DLD1 (cell line): ENCODE measurements at regions not wholly inside any gene's neighbourhood (a gene's known extent, or its start where the extent isn't known, plus 50 kb on each side); places are given as distances from the start of the nearest gene placed in this dataset.

ENCODE experiments used
- in situ Hi-C: cut with HindIII; loops from 2 replicates; pipeline ENCODE4 v1.10.0; 2017; ENCODE audit warnings: low sequenced_read_pairs

DNA sequence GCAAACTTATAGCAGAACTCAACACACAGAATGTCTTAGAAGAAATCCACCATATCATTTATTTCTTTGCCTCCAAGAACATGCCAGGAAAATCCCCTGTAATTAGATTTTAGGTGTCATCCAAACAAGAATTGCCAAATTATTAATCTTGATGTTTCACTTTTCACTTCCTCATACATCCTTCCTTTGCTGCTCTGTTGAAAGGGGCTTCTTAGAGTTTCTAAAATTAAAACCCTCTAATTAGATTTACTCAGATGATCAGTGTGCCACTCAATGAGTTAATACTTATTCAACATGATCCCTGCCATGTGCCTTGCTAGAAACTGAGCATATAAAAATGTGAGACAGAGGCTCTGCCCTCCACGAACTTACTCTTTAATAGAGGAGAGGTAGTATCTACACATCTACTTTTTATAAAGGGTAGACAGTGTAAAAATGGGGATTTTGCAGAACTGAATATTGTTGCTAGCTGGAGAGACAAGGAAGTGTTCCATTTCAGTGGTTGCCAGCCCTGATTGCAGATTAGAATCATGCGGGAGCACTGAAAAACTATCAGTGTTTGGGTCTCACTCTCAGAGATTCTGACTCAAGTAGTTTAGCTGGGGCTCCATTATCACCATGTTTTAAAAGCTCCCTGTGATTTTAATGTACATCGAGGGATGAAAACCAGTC, 498.4 kb downstream of the TLE4 start:
- in situ Hi-C loops: no loop called here

DNA sequence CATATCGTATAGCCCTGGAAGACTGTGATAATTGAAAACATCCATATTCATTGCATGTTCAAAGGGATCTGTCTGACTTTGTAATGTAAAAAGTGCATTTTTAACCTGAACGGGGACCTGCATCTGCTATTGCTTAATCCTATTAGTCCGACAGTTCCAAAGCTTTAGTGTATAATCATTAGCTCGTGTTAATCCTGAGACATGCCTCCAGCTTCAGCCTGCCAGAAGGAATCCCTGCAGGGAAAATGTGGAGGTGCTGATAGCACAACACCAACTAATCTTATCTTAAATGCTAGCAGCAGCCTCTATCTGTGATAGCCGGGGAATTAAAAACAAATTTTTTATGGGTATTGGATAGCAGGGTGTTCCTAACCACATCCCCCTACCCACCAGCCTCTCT, 495.2 kb downstream of the TLE4 start:
- in situ Hi-C loops: no loop called here

DNA sequence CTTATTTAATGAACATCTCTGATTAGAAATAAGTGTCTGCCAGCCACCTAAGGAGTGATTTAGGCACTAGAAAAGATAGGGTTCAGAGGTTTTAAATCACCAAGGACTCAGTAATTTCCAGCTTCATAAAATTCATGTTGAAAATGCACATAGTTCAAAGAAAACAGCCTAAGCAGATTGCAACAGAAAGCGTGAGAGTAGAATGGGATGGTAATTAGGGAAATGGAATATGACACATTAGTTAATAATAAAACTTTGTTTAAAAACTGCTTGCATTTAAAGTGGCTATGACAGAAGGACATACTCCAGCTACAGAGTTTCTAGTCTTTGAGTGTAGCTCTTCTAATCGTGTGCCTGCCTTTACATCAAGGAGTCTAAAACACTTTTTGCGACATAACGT, 490.8 kb downstream of the TLE4 start:
- in situ Hi-C loops: no loop called here

DNA sequence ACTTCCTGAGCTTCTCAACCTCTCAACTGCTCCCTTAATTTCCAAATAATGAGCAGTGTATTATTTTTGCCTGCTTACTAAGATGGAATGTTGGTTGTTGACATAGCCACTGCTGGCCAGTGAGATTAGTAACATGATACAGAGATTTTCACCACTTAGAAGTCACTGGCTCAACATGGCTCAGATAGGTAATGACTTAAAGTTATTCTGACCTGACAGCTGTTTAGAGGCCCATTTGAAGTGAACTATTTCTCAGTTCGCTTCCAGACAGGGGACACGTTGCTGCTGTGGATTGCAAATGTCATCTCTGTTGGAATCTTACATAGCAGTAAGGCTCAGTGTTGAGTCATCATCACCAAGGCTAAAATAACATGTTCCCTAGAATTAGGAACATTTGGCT, 490.2 kb downstream of the TLE4 start:
- in situ Hi-C loops: no loop called here

DNA sequence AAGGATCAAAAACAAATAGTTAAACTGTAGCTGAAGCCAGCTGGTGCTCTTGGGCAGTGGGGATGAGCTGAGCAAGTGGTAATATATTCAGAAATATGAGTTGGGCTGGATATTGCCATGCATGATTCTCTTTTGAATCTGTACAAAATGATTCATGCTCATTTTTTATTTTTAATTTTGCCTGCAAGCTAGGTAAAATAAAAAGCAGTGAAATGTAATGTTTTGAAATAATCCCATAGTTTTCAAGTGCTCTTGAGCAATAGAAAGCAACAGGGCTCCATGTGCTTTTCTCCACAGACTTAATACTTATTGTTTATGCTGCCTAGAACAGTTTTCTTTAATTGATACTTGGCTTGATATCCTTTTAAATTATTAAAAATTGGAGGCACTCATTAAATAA, 489.3 kb downstream of the TLE4 start:
- in situ Hi-C loops: no loop called here

DNA sequence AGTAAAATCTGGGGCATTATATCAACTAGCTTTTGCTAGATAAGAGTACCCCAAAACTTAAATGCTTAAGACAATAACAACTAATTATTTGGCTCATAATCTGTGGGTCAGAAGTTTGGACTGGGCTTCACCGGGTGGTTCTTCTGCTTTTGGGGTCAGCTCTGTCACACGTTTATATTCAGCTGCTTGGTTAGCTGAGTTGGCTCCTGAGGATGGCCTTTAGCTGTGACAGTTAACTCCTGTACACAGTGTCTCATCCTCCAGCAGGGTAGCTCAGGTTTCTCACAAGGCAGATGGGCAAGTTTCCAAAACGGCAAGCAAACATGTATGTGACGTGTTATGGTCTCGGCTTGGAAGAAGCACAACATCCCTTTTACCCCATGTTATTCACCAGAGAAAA, 488.2 kb downstream of the TLE4 start:
- in situ Hi-C loops: no loop called here

DNA sequence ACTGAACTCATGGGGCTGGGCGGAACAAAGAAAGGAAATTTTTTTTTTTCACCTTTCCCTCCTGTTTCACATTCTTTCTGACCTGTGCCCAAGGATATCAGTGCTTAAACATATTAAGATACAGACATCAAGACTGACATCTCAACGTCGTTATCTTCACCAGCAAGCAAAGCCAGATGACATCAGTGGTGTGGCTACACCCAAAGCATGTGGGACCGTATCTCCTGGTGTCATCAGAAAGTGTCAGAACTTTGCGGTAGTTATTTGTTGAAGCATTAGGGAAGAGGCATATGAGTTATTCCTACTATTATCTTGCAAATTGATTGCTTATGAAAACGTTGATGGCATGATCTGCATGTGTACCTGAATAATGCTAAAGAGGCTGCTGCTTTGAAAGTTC, 487.4 kb downstream of the TLE4 start:
- in situ Hi-C loops: no loop called here

DNA sequence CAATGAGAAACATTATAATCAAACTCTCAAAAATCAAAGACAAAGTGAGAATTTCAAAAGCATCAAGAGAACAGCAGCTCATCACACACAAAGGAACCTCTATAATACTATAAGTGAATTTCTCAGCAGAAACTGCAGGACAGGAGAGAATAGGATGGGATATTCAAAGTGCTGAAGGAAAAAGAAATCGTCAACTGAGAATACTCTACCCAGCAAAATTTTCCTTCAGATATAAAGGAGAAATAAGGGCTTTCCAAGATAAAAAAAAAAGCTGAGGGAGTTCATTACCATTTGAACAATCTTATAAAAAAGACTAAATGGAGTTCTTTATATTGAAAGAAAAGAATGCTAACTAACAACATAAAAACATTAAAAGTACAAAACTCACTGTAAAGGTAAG, 481.1 kb downstream of the TLE4 start:
- in situ Hi-C loops: no loop called here

DNA sequence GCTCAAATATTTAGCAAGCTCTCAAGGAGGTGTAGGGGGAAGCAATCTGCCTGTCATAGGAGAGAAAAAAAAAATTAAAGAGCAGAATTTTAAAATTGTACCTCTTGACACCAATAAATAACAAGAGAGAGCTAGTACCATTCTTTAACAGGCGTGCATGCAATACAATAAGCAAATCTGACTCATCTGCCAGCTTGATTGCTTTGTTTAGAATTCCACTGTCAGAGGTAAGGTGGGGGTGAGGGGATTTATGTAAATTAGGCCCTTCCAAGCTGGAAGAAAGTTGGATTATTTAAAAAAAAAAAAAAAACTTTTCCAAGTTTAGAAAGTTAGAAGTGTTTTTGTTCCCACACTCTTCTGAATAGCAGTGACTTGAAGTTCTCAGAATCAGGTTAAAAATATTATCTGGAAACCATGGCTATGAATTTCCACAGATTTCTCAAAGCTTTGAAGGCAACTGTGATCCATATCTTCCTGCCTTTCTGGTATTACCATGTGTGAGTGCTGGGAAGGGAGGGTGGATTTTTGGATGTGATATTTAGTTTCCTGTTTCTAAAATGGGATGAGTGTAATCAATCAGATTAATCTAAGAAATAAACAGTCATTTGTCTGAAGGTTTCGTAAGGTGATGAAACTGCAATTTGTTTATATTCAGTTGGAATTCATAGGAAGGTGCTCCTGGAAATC, 477.5 kb downstream of the TLE4 start:
- in situ Hi-C loops: no loop called here

DNA sequence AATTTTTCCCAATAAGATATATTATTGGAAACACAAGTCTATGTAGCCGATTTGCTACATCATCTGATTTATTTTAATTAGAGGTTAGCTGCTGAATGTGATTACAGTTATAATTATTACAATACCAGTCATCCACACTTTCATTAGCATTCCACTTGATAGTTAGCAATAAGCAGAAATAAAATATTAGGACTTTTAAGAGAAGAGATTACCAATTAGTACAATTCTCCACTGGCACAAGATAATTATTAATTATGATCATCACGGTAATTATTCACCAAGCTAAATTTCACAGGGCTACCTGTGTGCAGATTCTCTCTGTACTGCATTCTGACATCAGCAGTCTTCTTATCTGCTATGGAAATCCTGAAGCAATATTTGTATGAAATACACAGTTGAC, 474.7 kb downstream of the TLE4 start:
- in situ Hi-C loops: no loop called here

DNA sequence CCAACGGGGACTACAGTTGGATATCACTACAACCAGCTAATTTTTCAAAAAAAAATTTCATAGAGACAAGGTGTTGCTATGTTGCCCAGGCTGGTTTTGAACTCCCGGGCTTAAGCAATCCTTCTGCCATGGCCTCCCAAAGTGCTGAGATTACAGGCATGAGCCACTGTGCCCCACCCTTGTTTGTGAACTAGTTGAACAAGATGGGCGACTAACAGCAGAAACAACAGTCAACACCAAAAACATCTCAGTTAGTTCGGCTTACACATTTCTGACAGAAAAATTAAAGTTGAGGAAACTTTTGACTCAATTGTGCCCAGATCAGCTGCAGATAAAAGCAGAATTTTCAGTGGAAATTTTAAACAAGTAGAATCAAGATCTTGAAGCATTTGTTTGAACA, 470.1 kb downstream of the TLE4 start:
- in situ Hi-C loops: no loop called here

DNA sequence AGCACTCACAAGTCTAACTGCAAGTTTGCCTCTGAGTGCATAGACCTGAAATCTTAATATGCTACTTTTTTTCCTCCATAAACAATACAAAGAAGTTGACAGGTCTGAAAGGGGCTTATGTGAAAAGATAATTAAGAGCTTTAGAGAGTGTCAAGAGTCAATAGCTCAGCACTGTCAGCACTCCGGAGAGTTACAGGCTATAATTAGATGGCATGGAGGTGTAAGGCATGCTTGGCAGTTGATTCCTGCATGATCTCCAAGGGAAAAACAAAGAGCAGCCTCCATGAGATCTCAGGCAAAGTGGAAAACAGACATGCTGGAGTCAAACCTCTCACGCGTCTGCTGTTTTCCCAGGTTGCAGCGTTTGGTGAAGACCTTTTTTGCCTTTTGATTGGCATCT, 468.7 kb downstream of the TLE4 start:
- in situ Hi-C loops: no loop called here

DNA sequence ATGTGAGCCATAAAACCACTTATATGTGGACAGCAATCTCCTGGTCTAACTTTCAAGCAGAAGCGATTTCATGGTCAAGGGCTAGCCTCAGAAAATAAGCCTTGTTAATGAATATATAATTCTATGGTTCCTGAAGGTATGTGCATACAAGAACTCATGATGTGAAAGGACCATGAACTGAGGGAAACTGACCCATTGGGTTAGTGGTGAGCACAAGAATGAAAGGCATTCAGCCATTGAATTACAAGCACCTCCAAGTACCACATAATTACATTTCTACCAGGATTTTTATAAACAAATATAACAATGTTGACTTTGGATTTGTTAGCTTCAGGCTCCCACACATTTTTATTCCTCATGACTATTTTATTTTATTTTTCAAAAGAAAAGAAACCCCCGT, 459.0 kb downstream of the TLE4 start:
- in situ Hi-C loops: no loop called here

DNA sequence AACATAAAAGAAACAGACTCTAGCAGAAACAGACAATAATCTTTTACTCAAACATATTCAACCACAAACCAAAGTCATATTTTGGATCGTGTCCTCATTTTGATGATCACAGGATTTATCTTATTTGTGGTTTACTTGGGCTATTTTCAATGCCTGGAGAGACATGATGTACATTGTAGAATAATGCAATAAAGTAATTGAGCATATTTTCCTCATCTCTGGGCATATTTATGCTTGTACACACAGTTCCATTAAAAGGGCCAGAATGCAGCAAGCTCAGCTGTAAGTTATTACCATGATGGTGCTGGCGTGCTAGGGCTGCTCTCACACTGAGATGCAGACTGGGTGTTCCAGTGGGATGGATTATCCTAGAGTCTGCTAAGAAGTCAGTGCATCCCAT, 456.7 kb downstream of the TLE4 start:
- in situ Hi-C loops: no loop called here

DNA sequence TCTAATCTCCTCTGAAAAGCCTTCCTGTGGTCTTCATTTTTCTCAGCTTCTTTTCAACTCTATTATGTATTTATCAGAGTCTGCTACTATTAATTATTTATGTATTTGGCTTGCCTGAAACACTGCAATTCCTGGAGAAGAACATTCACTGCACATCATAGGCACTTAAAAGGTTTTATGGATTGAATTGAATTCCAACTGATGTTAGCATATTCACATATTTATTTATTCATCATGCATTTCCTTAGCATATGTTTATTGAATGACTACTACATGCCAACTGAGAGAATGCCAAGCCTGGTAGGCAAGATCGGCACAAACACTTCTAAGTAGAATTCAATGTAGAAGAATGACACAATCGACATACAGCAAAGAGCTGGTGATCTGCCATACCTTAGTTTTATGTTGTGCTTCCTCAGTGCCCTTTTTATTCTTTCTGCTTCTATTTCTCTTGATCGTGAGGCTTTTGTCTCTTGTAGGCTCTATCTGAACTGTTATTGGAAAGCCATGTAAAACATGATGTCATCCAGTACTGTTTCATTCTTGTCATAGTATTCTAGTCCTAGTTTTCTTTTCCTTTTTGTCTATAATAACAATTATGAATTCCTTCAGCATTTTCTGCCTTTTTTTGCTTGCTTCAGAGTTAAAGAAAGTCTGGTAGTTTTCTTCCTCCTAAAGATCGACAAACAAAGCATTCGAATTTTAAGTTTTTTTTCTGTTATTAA, 454.2 kb downstream of the TLE4 start:
- in situ Hi-C loops: no loop called here

DNA sequence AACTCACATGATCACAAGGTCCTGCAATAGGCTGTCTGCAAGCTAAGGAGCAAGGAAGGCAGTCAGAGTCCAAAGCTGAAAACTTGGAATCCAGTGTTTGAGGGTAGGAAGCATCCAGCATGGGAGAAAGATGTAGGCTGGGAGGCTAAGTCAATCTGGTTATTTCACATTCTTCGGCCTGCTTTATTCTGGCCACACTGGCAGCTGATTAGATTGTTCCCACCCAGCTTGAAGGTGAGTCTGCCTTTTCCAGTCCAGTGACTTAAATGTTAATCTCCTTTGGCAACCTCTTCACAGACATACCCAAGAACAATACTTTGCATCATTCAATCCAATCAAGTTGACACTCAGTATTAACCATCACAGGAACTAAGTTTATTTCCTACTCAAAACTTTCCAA, 453.4 kb downstream of the TLE4 start:
- in situ Hi-C loops: no loop called here

DNA sequence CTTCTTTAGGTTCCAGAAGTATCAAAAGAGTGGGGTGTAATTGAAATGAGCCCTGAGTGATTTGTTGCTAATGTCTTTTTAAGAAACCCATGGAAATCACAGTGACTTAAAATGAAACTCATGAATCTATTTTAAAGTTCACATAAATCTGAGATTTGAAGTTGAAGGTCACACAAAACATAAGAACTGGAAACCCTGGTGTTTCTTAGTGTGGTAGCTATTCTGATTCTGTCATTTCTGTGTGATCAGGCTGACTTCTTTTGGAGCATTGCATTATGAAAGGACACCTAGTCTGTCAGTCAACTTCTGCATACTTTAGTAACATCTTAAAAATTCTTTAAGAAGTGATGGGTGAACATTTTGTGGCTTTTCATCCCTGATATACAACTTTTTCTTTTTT, 448.8 kb downstream of the TLE4 start:
- in situ Hi-C loops: no loop called here

DNA sequence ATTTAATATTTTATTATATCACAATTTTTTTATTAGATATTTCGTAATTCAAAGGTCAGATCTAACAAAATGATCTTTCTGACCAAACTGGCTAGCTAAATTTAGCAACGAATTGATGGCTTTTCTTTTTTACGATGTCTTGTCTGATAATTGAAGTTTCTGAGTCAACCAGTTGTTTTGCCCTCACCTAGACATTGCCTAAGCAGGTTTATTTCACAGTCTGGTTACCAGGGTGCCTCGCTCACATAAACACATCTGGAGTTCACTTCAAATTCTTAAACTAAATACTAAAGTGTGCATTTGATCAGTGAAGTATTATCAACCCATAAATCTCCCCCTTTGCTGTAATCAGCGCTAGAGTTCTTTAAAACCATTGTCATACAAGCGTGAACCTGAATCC, 448.3 kb downstream of the TLE4 start:
- in situ Hi-C loops: no loop called here

DNA sequence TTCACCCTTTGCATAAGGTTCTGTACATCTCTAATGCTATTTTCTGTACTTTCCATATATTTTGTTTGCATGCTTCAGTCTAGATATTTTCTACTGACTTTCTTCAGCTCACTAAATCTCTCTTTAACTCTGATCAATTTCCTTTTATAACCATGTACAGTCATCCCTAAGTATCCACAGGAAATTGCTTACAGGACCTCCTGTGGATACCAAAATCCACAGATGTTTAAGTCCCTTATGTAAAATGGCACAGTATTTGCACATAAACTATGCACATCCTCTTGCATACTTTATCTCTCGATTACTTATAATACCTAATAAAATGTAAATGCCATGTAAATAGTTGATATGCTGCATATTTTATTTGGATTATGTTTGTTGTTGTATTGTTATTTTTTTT, 442.1 kb downstream of the TLE4 start:
- in situ Hi-C loops: no loop called here

DNA sequence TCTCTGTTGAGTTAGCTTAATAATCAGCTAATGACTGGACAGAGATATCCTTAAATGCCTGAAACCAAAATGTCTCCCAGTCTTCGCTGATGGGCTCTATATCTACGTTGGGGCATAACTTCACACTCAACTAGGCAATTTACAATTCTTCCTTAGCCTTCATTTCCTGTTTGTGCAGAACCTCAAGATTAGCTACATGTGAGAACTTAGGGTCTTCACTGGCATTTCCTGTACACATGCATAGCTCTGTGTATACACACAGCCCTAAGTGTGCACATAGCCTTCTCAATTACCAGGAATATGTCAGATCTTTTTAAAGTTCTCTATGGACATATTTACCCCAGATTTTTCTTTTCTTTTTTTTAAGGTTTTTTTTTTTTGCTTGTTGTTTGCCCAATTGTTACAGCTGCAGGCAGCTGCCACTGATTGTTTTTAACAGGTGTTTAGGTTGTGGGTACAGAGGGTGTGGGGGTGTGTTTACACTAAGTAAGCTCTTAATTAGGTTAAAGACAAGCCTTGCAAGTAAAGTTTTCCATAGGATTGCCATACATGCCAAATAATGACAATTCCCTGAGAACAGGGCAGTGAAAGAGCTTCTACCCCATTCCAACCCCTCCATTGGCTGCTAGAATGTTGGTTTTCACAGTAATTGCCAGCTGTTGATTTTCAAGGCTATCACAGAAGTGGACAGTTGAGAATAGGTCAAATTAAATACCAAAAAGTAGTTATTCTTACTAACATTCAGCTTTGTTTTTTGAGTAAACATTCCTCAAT, 441.0 kb downstream of the TLE4 start:
- in situ Hi-C loops: no loop called here

DNA sequence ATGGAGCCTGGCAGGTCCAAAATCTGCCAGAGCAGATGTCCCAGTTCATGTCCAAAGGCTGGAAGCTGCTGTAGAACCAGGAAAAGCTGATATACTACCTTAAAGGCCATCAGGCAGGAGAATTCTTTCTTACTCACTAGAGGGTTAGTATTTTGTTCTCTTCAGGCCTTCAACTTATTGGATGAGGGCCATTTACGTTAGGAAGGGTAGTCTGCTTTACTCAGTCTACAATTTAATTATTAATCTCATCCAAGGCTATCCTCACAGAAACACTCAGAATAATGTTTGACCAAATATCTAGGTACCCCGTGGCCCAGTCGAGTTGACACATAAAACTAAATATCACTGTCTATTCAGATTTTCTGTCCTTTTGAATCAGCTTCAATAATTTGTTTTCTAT, 437.4 kb downstream of the TLE4 start:
- in situ Hi-C loops: no loop called here

DNA sequence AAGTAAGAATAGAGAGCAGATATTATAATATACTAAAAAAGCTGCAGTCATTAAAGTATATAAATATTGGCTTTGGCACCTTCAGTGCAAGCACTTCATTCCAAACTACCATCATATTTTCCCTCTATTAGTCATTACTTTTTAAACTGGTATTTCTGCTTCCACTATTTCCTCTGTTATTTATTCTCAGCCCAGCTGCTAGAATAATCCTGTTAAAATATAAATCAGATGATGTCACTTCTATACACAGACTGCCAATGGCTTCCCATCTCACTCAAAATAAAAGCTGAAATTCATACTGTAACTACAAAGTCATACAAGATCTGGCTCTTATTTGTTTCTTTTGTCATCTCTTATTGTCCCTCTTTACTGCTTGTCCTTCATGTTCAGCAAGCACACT, 432.9 kb downstream of the TLE4 start:
- in situ Hi-C loops: no loop called here
